GM21526 (cell line): ENCODE measurements at regions not wholly inside any gene's neighbourhood (a gene's known extent, or its start where the extent isn't known, plus 50 kb on each side); places are given as distances from the start of the nearest gene placed in this dataset.
"Not testable (repeated sequence)": the region's sequence is repeated elsewhere in the genome, so short reads cannot be mapped to it uniquely, and the experiment has no call there.

Experiments
- ATAC-seq: cut with Tn5 transposase; IDR thresholded peaks from one replicate; pipeline ENCODE4 v1.9.1; 2021; ENCODE audit warnings: moderate library complexity; ENCODE audit not compliant: unreplicated experiment, low FRiP score

GRCh38 chr13:62431852-62432251 lies 1016.2 kb upstream of the PCDH20 start:
- no peak for ATAC-seq

- no peak for ATAC-seq
Observed at GRCh38 chr13:62418872-62419271, 1003.2 kb upstream of the PCDH20 start.

GRCh38 chr13:62418376-62418775 lies 1002.7 kb upstream of the PCDH20 start:
- no peak for ATAC-seq

GRCh38 chr13:62407871-62408270 lies 992.2 kb upstream of the PCDH20 start:
- no peak for ATAC-seq

GRCh38 chr13:62388515-62388914 lies 972.9 kb upstream of the PCDH20 start:
- no peak for ATAC-seq

GRCh38 chr13:62387647-62388046 lies 972.0 kb upstream of the PCDH20 start:
- no peak for ATAC-seq

GRCh38 chr13:62379241-62379640 lies 963.6 kb upstream of the PCDH20 start:
- ATAC-seq: not testable (repeated sequence)

GRCh38 chr13:62377838-62378237 lies 962.2 kb upstream of the PCDH20 start:
- no peak for ATAC-seq

- no peak for ATAC-seq
Observed at GRCh38 chr13:62375653-62376052, 960.0 kb upstream of the PCDH20 start.

GRCh38 chr13:62371737-62372136 lies 956.1 kb upstream of the PCDH20 start:
- no peak for ATAC-seq

GRCh38 chr13:62367971-62368370 lies 952.3 kb upstream of the PCDH20 start:
- ATAC-seq: not testable (repeated sequence)

GRCh38 chr13:62360609-62361008 lies 945.0 kb upstream of the PCDH20 start:
- no peak for ATAC-seq

GRCh38 chr13:62358646-62358932 lies 942.9 kb upstream of the PCDH20 start:
- no peak for ATAC-seq

GRCh38 chr13:62357887-62358645 lies 942.4 kb upstream of the PCDH20 start:
- no peak for ATAC-seq

GRCh38 chr13:62356977-62357376 lies 941.3 kb upstream of the PCDH20 start:
- no peak for ATAC-seq

GRCh38 chr13:62337109-62337880 lies 921.6 kb upstream of the PCDH20 start:
- no peak for ATAC-seq

- ATAC-seq: no peak
Observed at GRCh38 chr13:62336507-62336906, 920.9 kb upstream of the PCDH20 start.

- no peak for ATAC-seq
Observed at GRCh38 chr13:62333466-62333865, 917.8 kb upstream of the PCDH20 start.

- ATAC-seq: no peak
Observed at GRCh38 chr13:62331384-62331783, 915.7 kb upstream of the PCDH20 start.

- no peak for ATAC-seq
Observed at GRCh38 chr13:62327367-62327766, 911.7 kb upstream of the PCDH20 start.

GRCh38 chr13:62324842-62325241 lies 909.2 kb upstream of the PCDH20 start:
- ATAC-seq: no peak

GRCh38 chr13:62321895-62322294 lies 906.2 kb upstream of the PCDH20 start:
- no peak for ATAC-seq
